Lower leg skin (tissue), 4 donors: ENCODE measurements at regions not wholly inside any gene's neighbourhood (a gene's known extent, or its start where the extent isn't known, plus 50 kb on each side); places are given as distances from the start of the nearest gene placed in this dataset.

Source experiments
- DNase-seq, 2 donors: peaks; one replicate each; pipeline ENCODE4 v3.0.0-alpha.2; 2019; ENCODE audit warnings: low spot score in 2 of 2
- H3K4me3 ChIP-seq: fragments of 200-600 bp; sonication (generic); 2 replicates; pipeline ENCODE4 v1.5.1; 2017; ENCODE audit warnings: mild to moderate bottlenecking, low read depth; ENCODE audit not compliant: poor library complexity, severe bottlenecking
- CTCF ChIP-seq, 3 donors: fragments of 450-650 bp; IDR thresholded peaks; one replicate each; pipeline ENCODE4 v1.5.1; 2016; ENCODE audit warnings: antibody characterized with exemption in 3 of 3, mild to moderate bottlenecking in 3 of 3, moderate library complexity in 2 of 3
- POLR2A ChIP-seq, 2 donors: fragments of 450-650 bp; IDR thresholded peaks; one replicate each; pipeline ENCODE4 v1.6.1; 2016 to 2017; ENCODE audit warnings: antibody characterized with exemption in 2 of 2, mild to moderate bottlenecking in 1 of 2, moderate library complexity in 1 of 2
- WGBS, 2 donors: methylation state at CpG; one replicate each; pipeline ENCODE4 v1.1.5; 2018; 5-methylcytosine and 5-hydroxymethylcytosine counted together
- intact Hi-C: fragments of 100-400 bp; cut with DNase I; formaldehyde crosslinking; loops from one replicate; pipeline ENCODE4 v1.15.0; 2023; ENCODE audit warnings: low total_unique reads

- TF ChIP-seq CTCF (IDR thresholded peaks at IDR 0.05), result no peak
- no peak for TF ChIP-seq POLR2A (IDR thresholded peaks at IDR 0.05)
- H3K4me3 ChIP-seq, result no peak overlapping the region
- intact Hi-C loops, result no loop called here
- DNase-seq, result no peak
- 48 to 53% methylated on average over 7 of the region's 7 CpGs for WGBS, 2 donors
These were observed 673.6 kb downstream of the PTPRU start for GRCh38 chr1:29909962-29910361.

- no peak for TF ChIP-seq POLR2A (IDR thresholded peaks at IDR 0.05)
- TF ChIP-seq CTCF (IDR thresholded peaks at IDR 0.05), result no peak
- DNase-seq, result no peak
- H3K4me3 ChIP-seq, result no peak overlapping the region
- 76 to 84% methylated on average over 7 of the region's 7 CpGs for WGBS, 2 donors
- intact Hi-C loops, result no loop called here
These were observed 671.3 kb downstream of the PTPRU start for GRCh38 chr1:29907596-29907995.

- H3K4me3 ChIP-seq, result no peak overlapping the region
- no peak for DNase-seq
- intact Hi-C loops, result no loop called here
- TF ChIP-seq CTCF (IDR thresholded peaks at IDR 0.05) (no peak), POLR2A (IDR thresholded peaks at IDR 0.05) (no peak)
- WGBS, 2 donors, result 82 to 84% methylated on average over 6 of the region's 6 CpGs
These were observed 670.6 kb downstream of the PTPRU start for GRCh38 chr1:29906927-29907326.

- WGBS, 2 donors, result 63 to 69% methylated on average over 5 of the region's 5 CpGs
- no peak overlapping the region for H3K4me3 ChIP-seq
- TF ChIP-seq POLR2A (IDR thresholded peaks at IDR 0.05) (no peak), CTCF (IDR thresholded peaks at IDR 0.05) (no peak)
- DNase-seq, result no peak
- intact Hi-C loops, result no loop called here
These were observed 667.3 kb downstream of the PTPRU start for GRCh38 chr1:29903548-29904166.

GRCh38 chr1:29901624-29902325 lies 665.5 kb downstream of the PTPRU start:
- TF ChIP-seq POLR2A (IDR thresholded peaks at IDR 0.05) (no peak), CTCF (IDR thresholded peaks at IDR 0.05) (no peak)
- intact Hi-C loops, result no loop called here
- no peak for DNase-seq
- no peak overlapping the region for H3K4me3 ChIP-seq
- 16 to 21% methylated on average over 12 of the region's 12 CpGs for WGBS, 2 donors
